ENCODE measurements at regions not wholly inside any gene's neighbourhood (a gene's known extent, or its start where the extent isn't known, plus 50 kb on each side); places are given as distances from the start of the nearest gene placed in this dataset.
"Not testable (repeated sequence)": the region's sequence is repeated elsewhere in the genome, so short reads cannot be mapped to it uniquely, and the experiment has no call there.

DNA sequence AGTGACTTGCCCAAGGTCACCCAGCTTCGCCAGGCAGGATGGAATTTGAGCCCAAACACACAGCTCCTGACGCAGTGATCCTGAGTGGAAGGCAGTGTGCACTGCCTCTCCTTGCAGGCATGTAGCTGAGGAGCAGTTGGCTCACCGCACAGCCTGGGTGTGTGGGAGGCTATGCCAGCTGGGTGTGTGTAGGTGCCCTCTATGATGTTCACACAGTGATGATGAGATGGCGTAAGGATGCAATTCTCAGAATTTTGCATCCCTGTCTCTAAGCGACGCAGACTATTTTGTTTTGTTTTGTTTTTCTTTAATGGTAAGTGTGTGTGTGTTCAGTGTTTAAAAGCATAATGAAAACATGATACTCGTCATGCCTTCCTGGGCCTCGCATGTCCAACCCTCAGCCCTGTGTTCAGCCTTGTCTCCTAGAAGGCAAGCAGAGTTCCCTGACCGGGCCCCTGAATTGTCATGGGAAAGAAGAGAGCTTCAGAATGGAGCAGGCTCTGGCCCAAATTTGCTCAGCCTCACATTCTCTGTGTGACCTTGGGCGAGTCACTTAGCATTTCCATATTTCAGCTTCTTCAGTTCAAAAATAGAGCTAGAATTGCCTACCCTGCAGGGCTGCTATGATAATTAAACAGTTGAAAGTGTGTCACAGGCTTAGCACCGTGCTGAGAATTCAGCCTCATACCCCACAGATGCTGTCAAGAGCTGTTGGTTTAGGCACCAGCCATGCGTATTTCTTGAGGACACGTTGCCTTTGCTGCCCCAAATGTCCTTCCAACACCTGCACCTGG, 603.6 kb upstream of the RAB6C start:
- Mint-ChIP-seq H3K27ac (no peak overlapping the region), H3K36me3 (no peaks in the 10 kb centered on the region), H3K4me3 (no peak overlapping the region), H3K27me3 (no peaks in the 10 kb centered on the region), H3K9me3 (no peaks in the 10 kb centered on the region), H3K4me1 (peaks cover 14% of the 10 kb centered on the region)
- ATAC-seq: no peak

GRCh38 chr2:129376426-129377077, 602.9 kb upstream of the RAB6C start:
- Mint-ChIP-seq H3K9me3 (peaks cover 4% of the 10 kb centered on the region), H3K27me3 (no peaks in the 10 kb centered on the region), H3K4me1 (peaks cover 14% of the 10 kb centered on the region), H3K27ac (no peak overlapping the region), H3K4me3 (no peak overlapping the region), H3K36me3 (no peaks in the 10 kb centered on the region)
- no peak for ATAC-seq

GRCh38 chr2:129377078-129377469, 602.4 kb upstream of the RAB6C start:
- Mint-ChIP-seq H3K27me3 (no peaks in the 10 kb centered on the region), H3K4me3 (no peak overlapping the region), H3K36me3 (no peaks in the 10 kb centered on the region), H3K27ac (peak overlapping the region; percentile 9), H3K4me1 (peaks cover 14% of the 10 kb centered on the region), H3K9me3 (peaks cover 6% of the 10 kb centered on the region)
- ATAC-seq: no peak

DNA sequence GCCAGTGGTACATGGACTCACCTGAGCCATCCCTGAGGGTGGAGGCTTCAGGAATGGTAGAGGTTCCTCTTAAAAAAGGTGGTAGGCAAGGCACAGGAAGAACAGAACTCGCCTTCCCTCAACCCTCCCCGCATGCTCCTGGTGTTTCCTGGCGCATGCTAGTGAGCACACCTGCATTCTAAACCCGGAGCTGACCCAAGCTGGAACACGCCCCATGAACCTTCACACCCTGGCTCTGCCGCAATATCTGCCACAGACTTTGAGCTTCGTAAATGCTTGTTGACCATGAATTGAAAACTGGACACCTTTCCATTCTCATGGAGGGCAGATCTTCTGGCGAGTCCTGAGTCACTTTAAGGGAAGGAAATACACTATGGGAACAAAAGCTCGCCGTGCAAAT, 601.3 kb upstream of the RAB6C start:
- Mint-ChIP-seq H3K4me1 (peaks cover 14% of the 10 kb centered on the region), H3K27ac (no peak overlapping the region), H3K27me3 (no peaks in the 10 kb centered on the region), H3K4me3 (no peak overlapping the region), H3K9me3 (peaks cover 9% of the 10 kb centered on the region), H3K36me3 (no peaks in the 10 kb centered on the region)
- no peak for ATAC-seq

DNA sequence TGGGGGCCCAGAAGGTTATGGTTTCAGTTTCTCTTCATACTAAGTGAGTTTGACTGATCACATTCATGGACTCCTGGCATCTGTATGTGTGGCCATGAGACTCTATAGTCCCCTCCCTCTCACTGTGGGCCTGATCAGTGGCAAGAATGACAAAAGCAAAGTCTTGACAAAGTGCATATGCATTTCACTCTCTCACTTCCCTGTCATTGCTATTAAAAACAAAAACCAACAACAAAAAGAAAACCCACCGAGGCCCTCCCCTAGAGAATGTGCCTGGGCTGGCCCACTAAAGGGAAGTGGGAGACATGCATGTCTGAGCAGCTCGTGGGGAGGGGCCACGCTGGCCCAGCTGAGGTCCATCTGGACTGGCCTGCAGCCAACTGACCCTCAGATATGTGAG, 600.1 kb upstream of the RAB6C start:
- peak; percentile 65 for ATAC-seq
- H3K27ac Mint-ChIP-seq: no peak overlapping the region

GRCh38 chr2:129381789-129382188, 597.7 kb upstream of the RAB6C start:
- H3K27ac Mint-ChIP-seq: no peak overlapping the region
- H3K27me3 Mint-ChIP-seq: no peaks in the 10 kb centered on the region
- H3K4me3 Mint-ChIP-seq: no peak overlapping the region
- peaks cover 10% of the 10 kb centered on the region for H3K9me3 Mint-ChIP-seq
- peaks cover 14% of the 10 kb centered on the region for H3K4me1 Mint-ChIP-seq
- no peaks in the 10 kb centered on the region for H3K36me3 Mint-ChIP-seq
- ATAC-seq: no peak

More for the DNA sequence above, 600.1 kb upstream of the RAB6C start:
- H3K9me3 Mint-ChIP-seq: peaks cover 10% of the 10 kb centered on the region
- H3K4me3 Mint-ChIP-seq: no peak overlapping the region
- no peaks in the 10 kb centered on the region for H3K36me3 Mint-ChIP-seq
- no peaks in the 10 kb centered on the region for H3K27me3 Mint-ChIP-seq
- peaks cover 14% of the 10 kb centered on the region for H3K4me1 Mint-ChIP-seq

- no peaks in the 10 kb centered on the region for H3K4me1 Mint-ChIP-seq
Observed at GRCh38 chr2:129388870-129389269, 590.6 kb upstream of the RAB6C start.

GRCh38 chr2:129393816-129394215, 585.6 kb upstream of the RAB6C start:
- H3K27me3 Mint-ChIP-seq: peaks cover 11% of the 10 kb centered on the region
- no peak overlapping the region for H3K27ac Mint-ChIP-seq
- H3K9me3 Mint-ChIP-seq: no peaks in the 10 kb centered on the region

More at GRCh38 chr2:129388870-129389269, 590.6 kb upstream of the RAB6C start:
- H3K4me3 Mint-ChIP-seq: no peak overlapping the region
- H3K27me3 Mint-ChIP-seq: peaks cover 21% of the 10 kb centered on the region
- no peaks in the 10 kb centered on the region for H3K9me3 Mint-ChIP-seq
- ATAC-seq: no peak
- no peak overlapping the region for H3K27ac Mint-ChIP-seq
- H3K36me3 Mint-ChIP-seq: no peaks in the 10 kb centered on the region

GRCh38 chr2:129396980-129397599, 582.4 kb upstream of the RAB6C start:
- Mint-ChIP-seq H3K4me3 (no peak overlapping the region), H3K36me3 (no peaks in the 10 kb centered on the region), H3K27me3 (no peaks in the 10 kb centered on the region), H3K9me3 (no peaks in the 10 kb centered on the region), H3K4me1 (no peaks in the 10 kb centered on the region), H3K27ac (no peak overlapping the region)
- ATAC-seq: peak; percentile 57

More at GRCh38 chr2:129393816-129394215, 585.6 kb upstream of the RAB6C start:
- no peak for ATAC-seq
- Mint-ChIP-seq H3K4me3 (no peak overlapping the region), H3K36me3 (no peaks in the 10 kb centered on the region), H3K4me1 (no peaks in the 10 kb centered on the region)

GRCh38 chr2:129400826-129401225, 578.6 kb upstream of the RAB6C start:
- Mint-ChIP-seq H3K9me3 (no peaks in the 10 kb centered on the region), H3K36me3 (no peaks in the 10 kb centered on the region), H3K4me1 (no peaks in the 10 kb centered on the region)

DNA sequence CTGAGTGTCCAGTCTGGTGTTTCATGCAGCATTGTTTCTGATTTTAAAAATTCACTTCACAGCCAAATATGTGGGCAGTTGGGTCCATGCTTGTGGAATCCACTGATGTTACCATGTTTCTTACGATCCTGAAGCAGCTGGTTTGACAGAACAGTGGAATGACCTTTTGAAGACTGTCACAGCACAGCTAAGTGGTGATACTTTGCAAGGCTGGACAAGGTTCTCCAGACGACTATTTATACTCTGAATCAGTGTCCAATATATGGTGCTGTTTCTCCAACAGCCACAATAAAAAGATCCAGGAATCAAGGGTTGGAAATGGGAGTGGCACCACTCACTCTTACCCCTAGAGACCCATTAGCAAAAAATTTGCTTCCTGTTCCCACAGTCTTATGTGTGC, 577.4 kb upstream of the RAB6C start:
- H3K4me1 Mint-ChIP-seq: no peaks in the 10 kb centered on the region
- H3K9me3 Mint-ChIP-seq: no peaks in the 10 kb centered on the region
- H3K4me3 Mint-ChIP-seq: no peak overlapping the region
- no peaks in the 10 kb centered on the region for H3K36me3 Mint-ChIP-seq
- no peak for ATAC-seq
- no peaks in the 10 kb centered on the region for H3K27me3 Mint-ChIP-seq
- H3K27ac Mint-ChIP-seq: no peak overlapping the region

More at GRCh38 chr2:129400826-129401225, 578.6 kb upstream of the RAB6C start:
- no peaks in the 10 kb centered on the region for H3K27me3 Mint-ChIP-seq
- ATAC-seq: no peak
- H3K4me3 Mint-ChIP-seq: no peak overlapping the region
- no peak overlapping the region for H3K27ac Mint-ChIP-seq

GRCh38 chr2:129404000-129404685, 575.3 kb upstream of the RAB6C start:
- H3K9me3 Mint-ChIP-seq: peaks cover 4% of the 10 kb centered on the region
- no peak overlapping the region for H3K4me3 Mint-ChIP-seq
- no peaks in the 10 kb centered on the region for H3K36me3 Mint-ChIP-seq
- ATAC-seq: no peak
- no peaks in the 10 kb centered on the region for H3K4me1 Mint-ChIP-seq
- H3K27ac Mint-ChIP-seq: no peak overlapping the region
- no peaks in the 10 kb centered on the region for H3K27me3 Mint-ChIP-seq

- no peak overlapping the region for H3K27ac Mint-ChIP-seq
- H3K36me3 Mint-ChIP-seq: no peaks in the 10 kb centered on the region
- ATAC-seq: no peak
- no peak overlapping the region for H3K4me3 Mint-ChIP-seq
- no peaks in the 10 kb centered on the region for H3K27me3 Mint-ChIP-seq
- no peaks in the 10 kb centered on the region for H3K4me1 Mint-ChIP-seq
- H3K9me3 Mint-ChIP-seq: peaks cover 4% of the 10 kb centered on the region
Observed at GRCh38 chr2:129408570-129408969, 570.9 kb upstream of the RAB6C start.

GRCh38 chr2:129417041-129417440, 562.4 kb upstream of the RAB6C start:
- not testable (repeated sequence) for H3K4me1 Mint-ChIP-seq, H3K9me3 Mint-ChIP-seq, H3K36me3 Mint-ChIP-seq, H3K27me3 Mint-ChIP-seq, H3K4me3 Mint-ChIP-seq, H3K27ac Mint-ChIP-seq, ATAC-seq

DNA sequence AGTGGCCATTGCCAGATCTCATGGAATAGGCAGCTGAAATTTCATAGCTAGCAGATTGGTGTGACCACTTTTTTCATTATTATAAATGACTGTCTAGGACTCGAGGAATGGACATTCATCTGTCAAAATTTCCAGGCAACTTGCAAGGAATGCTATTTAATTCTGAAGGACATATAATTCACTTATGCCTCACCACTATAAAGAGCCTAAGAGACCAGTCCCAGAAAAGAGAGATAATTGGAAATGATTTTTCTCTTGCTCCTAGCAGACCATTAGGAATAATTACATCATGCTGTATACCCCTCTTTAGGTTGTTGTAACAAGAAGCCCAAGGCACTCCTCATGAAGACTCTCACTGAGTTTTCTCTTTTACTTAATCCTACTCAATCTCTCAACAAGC, 557.4 kb upstream of the RAB6C start:
- Mint-ChIP-seq H3K27ac (no peak overlapping the region), H3K27me3 (peaks cover 7% of the 10 kb centered on the region), H3K4me1 (no peaks in the 10 kb centered on the region), H3K36me3 (no peaks in the 10 kb centered on the region), H3K9me3 (peaks cover 6% of the 10 kb centered on the region), H3K4me3 (no peak overlapping the region)
- no peak for ATAC-seq

All from stimulated activated memory B cell treated with anti-CD40 and anti-IgM and Interleukin-4, amounts not matched to agents 10 μg/mL and 1 μg/mL and 100 μg/mL, for 72 hours (primary cell).